Medulla oblongata (tissue), 1 donor: ENCODE measurements at regions not wholly inside any gene's neighbourhood (a gene's known extent, or its start where the extent isn't known, plus 50 kb on each side); places are given as distances from the start of the nearest gene placed in this dataset.
A peak's percentile ranks its signal among the peaks of the same experiment; 100 is the strongest.
"Not testable (repeated sequence)": the region's sequence is repeated elsewhere in the genome, so short reads cannot be mapped to it uniquely, and the experiment has no call there.

Experiments
- DNase-seq: peaks from one replicate; pipeline ENCODE4 v3.0.0-alpha.2; 2015; ENCODE audit errors: extremely low spot score

- peak; percentile 36 for DNase-seq
Measured at GRCh38 chr19:28633319-28634018, 579.5 kb downstream of the UQCRFS1 start.

DNA sequence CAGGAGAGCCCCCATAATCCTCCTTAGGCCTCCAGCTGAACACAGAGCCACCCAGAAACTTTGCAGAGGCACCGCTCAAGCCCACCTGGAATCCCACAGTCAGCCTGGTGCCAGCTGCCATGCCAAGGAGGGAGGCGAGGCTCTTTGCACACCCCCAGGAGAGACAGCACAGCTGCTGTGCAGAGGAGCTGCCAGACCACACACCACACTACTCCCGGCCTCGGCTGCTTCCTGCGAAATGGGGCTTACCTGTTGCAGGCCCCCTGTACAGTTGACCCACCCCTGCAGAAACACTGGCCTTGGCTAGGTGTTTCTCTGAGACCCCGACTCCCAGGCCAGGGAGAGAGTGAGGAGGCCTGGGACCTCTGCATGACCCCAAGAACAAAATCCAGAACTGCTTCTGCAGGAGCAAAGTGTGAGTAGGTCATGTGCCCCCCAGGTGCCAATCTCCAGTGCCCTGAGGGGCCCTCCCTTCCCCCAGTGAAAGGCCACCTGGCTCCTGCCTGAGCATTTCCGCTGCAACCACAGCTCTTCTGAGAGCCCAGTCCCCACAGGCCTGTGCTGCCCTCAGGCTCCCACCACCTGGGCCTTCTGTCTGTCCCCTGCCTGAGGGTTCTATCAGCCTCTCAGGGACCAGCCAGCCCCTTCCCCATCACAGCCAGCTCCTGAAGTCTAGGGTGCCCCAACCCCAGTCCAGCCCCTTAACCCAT lies 580.4 kb downstream of the UQCRFS1 start:
- no peak for DNase-seq

DNA sequence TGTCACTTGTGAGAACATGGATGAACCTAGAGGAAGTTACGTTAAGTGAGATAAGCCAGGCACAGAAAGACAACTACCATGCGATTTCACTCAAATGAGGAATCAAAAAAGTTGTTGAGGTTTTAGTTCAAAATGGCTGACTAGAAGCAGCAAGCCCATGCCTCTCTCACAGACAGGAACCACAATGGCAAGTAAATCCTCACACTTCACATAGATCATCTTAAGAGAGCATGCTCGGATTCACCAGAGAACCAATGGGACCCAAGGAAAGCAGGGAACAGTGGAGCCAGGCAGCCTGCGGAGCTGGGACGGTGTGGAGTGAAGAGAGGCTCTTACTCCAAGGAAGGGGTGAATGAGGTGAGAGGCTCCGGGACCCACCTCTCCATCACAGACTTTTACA lies 581.0 kb downstream of the UQCRFS1 start:
- no peak for DNase-seq

DNA sequence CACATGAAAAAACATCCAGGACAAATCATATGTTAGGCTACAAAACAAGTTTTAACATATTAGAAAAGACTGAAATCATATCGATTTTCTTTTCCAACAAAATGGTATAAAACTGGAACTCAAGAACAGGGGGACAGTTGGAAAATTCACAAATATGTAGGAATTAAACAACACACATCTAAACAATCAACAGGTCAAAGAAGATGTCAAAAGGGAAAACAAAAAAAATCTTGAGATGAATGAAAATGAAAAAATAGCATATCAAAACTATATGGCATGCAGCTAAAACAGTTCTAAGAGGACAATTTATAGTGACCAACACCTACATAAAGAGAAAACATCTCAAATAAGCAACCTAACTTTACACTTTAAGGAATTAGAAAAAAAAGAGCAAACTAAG lies 585.3 kb downstream of the UQCRFS1 start:
- no peak for DNase-seq

DNA sequence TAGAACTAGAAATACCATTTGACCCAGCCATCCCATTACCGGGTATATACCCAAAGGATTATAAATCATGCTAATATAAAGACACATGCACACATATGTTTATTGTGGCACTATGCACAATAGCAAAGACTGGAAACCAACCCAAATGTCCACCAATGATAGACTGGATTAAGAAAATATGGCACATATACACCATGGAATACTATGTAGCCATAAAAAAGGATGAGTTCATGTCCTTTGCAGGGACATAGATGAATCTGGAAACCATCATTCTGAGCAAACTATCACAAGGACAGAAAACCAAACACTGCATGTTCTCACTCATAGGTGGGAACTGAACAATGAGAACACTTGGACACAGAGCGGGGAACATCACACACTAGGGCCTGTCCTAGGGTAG lies 586.5 kb downstream of the UQCRFS1 start:
- not testable (repeated sequence) for DNase-seq

- DNase-seq, result no peak
Measured at GRCh38 chr19:28619816-28620429, 593.0 kb downstream of the UQCRFS1 start.

DNA sequence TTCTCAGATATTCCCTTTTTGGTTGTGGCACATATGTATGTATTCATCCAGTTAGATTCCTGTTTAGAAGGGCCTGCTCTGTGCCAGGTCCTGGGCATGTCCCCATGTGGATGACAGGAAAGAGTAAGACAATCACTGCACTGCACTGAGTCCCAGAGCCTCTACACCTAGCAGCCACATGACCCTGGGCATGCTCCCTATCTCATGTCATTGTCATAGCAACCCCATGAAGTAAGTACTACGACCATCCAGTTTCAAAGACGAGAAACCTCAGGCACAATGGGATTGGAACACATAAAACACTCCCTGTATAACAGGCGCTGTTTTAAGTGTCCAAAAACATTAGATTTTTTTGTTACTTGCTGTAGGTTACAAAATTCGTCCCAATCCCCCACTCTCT lies 594.4 kb downstream of the UQCRFS1 start:
- no peak for DNase-seq

DNA sequence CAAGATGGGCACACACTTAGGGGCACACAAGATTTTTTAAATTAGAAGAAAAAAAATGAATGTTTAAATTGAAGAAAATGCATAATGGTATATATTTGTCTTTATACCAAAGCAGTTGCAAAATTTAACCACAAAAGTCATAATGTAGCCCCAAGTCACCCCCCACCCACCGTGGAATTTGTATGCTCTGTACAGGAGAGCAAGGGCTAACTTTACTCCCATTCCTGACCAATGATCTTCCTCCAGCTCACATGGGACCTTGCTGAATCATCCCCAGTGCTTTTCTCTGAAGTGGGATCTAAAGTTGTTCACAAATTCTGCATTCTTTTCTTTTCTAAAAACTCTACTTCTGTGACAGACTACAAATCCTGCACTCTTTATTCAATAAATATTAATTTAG lies 597.0 kb downstream of the UQCRFS1 start:
- no peak for DNase-seq

DNA sequence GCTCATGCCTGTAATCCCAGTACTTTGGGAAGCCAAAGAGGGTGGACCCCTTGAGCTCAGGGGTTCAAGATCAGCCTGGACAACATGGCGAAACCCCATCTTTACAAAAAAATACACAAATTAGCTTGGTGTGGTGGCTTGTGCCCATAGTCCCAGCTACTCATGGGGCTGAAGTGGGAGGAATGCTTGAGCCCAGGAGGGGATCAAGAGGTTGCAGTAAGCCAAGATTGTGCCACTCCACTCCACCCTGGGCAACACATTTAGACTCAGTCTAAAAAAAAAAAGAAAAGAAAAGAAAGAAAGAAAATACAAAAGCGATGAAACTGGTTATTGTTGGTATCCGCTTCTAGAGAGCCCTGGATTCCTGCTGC lies 597.4 kb downstream of the UQCRFS1 start:
- no peak for DNase-seq

- no peak for DNase-seq
Measured at GRCh38 chr19:28614634-28615545, 598.1 kb downstream of the UQCRFS1 start.

DNA sequence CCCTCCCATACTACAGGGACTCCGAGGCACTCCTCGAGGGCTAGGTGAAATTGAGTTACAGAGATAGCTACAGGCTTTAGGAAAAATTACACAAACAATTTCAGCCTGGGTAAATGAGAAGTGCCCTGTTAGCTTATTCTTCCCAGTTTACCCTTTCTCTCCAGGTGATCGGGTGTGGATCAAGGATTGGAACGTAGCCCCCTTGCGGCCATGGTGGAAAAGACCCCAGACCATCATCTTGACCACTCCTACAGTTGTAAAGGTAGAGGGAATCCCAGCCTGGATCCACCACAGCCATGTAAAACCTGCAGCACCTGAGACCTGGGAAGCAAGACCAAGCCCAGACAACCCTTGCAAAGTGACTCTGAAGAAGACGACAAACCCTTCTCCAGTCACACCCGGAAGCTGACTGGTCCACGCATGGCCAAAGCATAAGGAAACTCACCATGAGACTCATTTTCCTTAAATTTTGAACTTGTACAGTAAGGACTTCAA lies 600.6 kb downstream of the UQCRFS1 start:
- DNase-seq, result no peak

DNA sequence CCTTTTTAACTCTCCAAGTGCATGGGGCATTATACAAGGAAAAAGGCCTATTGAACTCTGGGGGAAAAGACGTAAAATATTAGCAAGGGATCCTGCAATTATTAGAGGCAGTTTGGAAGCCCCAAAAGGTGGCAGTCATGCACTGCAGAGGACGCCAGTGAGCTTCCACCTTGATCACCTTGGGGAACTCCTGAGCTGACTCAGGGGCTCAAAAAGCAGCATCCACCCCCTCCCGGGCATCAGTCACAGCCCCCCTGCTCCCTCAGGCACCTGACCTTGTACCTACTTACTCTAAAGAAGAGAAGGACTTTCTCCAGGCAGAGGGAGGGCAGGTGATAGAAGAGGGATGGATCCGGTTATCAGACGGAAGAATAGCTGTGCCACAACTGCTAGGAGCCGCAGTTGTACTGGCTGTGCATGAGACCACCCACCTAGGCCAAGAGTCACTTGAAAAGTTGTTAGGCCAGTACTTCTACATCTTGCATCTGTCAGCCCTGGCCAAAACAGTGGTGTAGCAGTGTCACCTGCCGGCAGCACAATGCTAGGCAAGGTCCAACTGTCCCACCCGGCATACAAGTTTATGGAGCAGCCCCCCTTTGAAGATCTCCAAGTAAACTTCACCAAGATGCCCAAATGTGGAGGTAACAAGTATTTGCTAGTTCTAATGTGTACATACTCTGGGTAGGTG lies 601.6 kb downstream of the UQCRFS1 start:
- DNase-seq, result not testable (repeated sequence)

DNA sequence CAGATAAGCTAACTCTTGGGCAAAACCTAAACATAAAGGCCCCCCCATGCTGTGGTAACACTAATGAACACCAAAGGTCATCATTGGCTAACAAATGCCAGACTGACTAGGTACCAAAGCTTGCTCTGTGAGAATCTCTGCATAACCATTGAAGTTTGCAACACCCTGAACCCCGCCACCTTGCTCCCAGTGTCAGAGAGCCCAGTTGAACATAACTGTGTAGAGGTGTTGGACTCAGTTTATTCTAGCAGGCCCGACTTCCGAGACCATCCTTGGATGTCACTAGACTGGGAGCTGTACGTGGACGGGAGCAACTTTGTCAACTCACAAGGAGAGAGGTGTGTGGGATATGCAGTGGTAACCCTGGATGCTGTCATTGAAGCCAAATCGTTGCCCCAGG lies 602.2 kb downstream of the UQCRFS1 start:
- DNase-seq, result no peak

DNA sequence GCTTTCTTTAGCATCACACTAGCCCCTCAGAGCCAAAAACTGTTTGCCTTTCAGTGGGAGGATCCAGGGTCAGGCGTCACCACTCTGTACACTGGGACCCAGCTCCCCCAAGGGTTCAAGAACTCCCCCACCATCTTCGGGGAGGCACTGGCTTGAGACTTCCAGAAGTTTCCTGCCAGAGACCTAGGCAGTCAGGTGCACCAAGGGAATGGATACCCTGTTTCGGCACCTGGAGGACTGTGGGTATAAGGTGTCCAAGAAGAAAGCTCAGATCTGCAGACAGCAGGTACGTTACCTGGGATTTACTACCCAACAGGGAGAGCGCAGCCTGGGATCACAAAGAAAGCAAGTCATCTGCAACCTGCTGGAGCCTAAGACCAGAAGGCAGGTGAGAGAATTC lies 603.0 kb downstream of the UQCRFS1 start:
- DNase-seq, result no peak

DNA sequence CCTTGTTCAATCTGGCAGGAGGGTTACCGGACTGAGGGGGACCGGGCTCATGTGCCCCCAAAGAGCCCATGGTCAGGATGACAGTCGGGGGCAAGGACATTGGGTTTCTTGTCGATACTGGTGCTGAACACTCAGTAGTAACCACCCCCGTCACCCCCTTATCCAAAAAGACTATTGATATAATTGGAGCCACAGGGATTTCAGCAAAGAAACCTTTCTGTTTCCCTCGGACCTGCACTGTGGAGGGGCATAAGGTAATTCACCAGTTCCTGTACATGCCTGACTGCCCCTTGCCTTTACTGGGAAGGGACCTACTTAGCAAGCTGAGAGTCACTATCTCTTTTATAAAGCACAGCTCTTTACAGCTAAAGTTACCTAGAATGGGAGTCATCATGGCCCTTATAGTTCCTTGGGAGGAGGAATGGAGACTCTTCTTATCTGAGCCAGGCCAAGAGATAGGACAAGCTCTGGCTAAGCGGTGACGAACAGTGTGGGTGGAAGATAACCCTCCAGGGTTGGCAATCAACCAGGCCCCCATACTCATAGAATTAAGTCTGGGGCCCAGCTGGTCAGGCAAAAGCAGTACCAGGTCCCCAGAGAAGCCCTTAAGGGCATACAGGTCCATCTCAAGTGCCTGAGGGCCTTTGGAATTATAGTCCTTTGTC lies 603.7 kb downstream of the UQCRFS1 start:
- DNase-seq, result no peak

GRCh38 chr19:28608292-28608691 lies 604.7 kb downstream of the UQCRFS1 start:
- no peak for DNase-seq

- DNase-seq, result no peak
Measured at GRCh38 chr19:28607066-28607583, 605.8 kb downstream of the UQCRFS1 start.

GRCh38 chr19:28606269-28607032 lies 606.5 kb downstream of the UQCRFS1 start:
- no peak for DNase-seq

DNA sequence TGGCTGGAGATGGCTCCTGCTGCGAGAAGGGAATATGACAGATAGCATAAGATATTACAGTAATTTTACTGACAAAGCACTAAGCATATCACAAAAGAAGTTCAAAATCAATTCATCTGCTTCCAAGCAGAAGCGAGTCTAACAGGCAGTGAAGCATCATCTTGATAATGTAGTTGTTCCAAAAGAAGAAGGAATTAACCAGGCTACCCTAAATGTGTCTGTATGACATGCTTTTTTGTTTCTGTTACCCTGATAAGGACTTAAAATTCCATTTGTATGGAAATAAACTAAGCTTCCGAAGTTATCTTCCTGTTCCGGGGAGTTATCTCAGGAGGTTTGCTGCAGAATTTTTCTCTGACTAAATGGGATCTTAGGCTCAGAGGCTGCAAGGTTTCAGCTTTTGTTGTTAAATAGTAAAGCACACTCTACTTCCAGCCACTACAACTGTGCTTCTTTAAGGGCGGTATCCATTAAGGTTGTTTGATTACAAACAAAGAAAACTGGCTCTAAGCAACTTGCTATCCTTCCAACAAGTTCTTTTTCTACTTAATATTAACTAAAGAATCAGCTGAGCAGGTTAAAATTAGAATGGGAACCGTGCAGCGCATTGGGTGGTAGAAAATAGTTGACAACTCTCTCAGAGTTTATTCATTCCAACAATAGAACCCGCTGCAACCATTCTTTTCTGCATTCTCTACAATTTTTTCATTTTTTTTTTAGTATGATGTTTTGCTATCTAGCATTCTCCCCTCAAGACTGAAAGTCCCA lies 607.3 kb downstream of the UQCRFS1 start:
- DNase-seq, result no peak
